Stimulated activated CD8-positive, alpha-beta memory T cell treated with anti-CD3 and anti-CD28 coated beads, Interleukin-7, amount 100 ng/mL, for 48 hours (primary cell): ENCODE measurements at regions not wholly inside any gene's neighbourhood (a gene's known extent, or its start where the extent isn't known, plus 50 kb on each side); places are given as distances from the start of the nearest gene placed in this dataset.

Experiments used
- DNase-seq, 2 donors: peaks; one replicate each; pipeline ENCODE4 v3.0.0-alpha.2; 2020; ENCODE audit warnings: low read depth in 1 of 2; ENCODE audit errors: extremely low read depth in 1 of 2

GRCh38 chr3:106640353-106640752 lies 736.9 kb upstream of the CCDC54 start:
- DNase-seq = no peak

GRCh38 chr3:106642161-106642560 lies 735.1 kb upstream of the CCDC54 start:
- no peak for DNase-seq

- no peak for DNase-seq
These were observed 733.5 kb upstream of the CCDC54 start for GRCh38 chr3:106643684-106644161.

GRCh38 chr3:106673926-106674569 lies 703.2 kb upstream of the CCDC54 start:
- no peak for DNase-seq

- DNase-seq = no peak
These were observed 701.8 kb upstream of the CCDC54 start for GRCh38 chr3:106675451-106675850.

GRCh38 chr3:106678657-106679390 lies 698.4 kb upstream of the CCDC54 start:
- DNase-seq = no peak

GRCh38 chr3:106683953-106684620 lies 693.2 kb upstream of the CCDC54 start:
- DNase-seq = no peak

- no peak for DNase-seq
These were observed 691.5 kb upstream of the CCDC54 start for GRCh38 chr3:106685745-106686144.

GRCh38 chr3:106687905-106688304 lies 689.3 kb upstream of the CCDC54 start:
- no peak for DNase-seq

- no peak for DNase-seq
These were observed 688.8 kb upstream of the CCDC54 start for GRCh38 chr3:106688464-106688863.

- DNase-seq = no peak
These were observed 685.8 kb upstream of the CCDC54 start for GRCh38 chr3:106691476-106691875.

- no peak for DNase-seq
These were observed 684.6 kb upstream of the CCDC54 start for GRCh38 chr3:106692624-106693023.

GRCh38 chr3:106699122-106699521 lies 678.1 kb upstream of the CCDC54 start:
- no peak for DNase-seq

- DNase-seq = no peak
These were observed 676.3 kb upstream of the CCDC54 start for GRCh38 chr3:106700981-106701380.

- DNase-seq = no peak
These were observed 673.7 kb upstream of the CCDC54 start for GRCh38 chr3:106703524-106703923.

- DNase-seq = no peak
These were observed 669.9 kb upstream of the CCDC54 start for GRCh38 chr3:106707347-106707746.

- no peak for DNase-seq
These were observed 666.6 kb upstream of the CCDC54 start for GRCh38 chr3:106710596-106710995.

GRCh38 chr3:106711650-106712049 lies 665.6 kb upstream of the CCDC54 start:
- DNase-seq = no peak

- DNase-seq = no peak
These were observed 662.8 kb upstream of the CCDC54 start for GRCh38 chr3:106714400-106714799.

- DNase-seq = no peak
These were observed 662.0 kb upstream of the CCDC54 start for GRCh38 chr3:106715286-106715685.

- DNase-seq = no peak
These were observed 660.0 kb upstream of the CCDC54 start for GRCh38 chr3:106717178-106717780.
